ENCODE measurements at regions not wholly inside any gene's neighbourhood (a gene's known extent, or its start where the extent isn't known, plus 50 kb on each side); places are given as distances from the start of the nearest gene placed in this dataset.

GRCh38 chr5:3912790-3913189 is 317.2 kb downstream of the IRX1 start:
- TF ChIP-seq GATA3 (IDR thresholded peaks at IDR 0.05; ENCODE audit: low read depth, low read length): no peak
- no peak for TF ChIP-seq GATA2 (IDR thresholded peaks at IDR 0.05; ENCODE audit: low read depth, low read length)
